T-helper 1 cell treated with Interleukin-12 subunit alpha and Interleukin-12 subunit beta and Interleukin-4 antibody, amounts not matched to agents 30 μg/mL and 1 μg/mL, for 36 hours (primary cell): ENCODE measurements at regions not wholly inside any gene's neighbourhood (a gene's known extent, or its start where the extent isn't known, plus 50 kb on each side); places are given as distances from the start of the nearest gene placed in this dataset.

ENCODE experiments used
- H3K27ac Mint-ChIP-seq: one replicate; pipeline ENCODE4 v1.8.0; 2021; ENCODE audit warnings: mild to moderate bottlenecking, mixed read lengths
- H3K27me3 Mint-ChIP-seq: one replicate; pipeline ENCODE4 v1.8.0; 2021; ENCODE audit warnings: low read depth, mixed read lengths
- H3K36me3 Mint-ChIP-seq: one replicate; pipeline ENCODE4 v1.8.0; 2021; ENCODE audit warnings: low read depth, mixed read lengths
- H3K4me1 Mint-ChIP-seq: one replicate; pipeline ENCODE4 v1.8.0; 2021; ENCODE audit warnings: low read depth, mixed read lengths
- H3K4me3 Mint-ChIP-seq: one replicate; pipeline ENCODE4 v1.8.0; 2021; ENCODE audit warnings: mild to moderate bottlenecking, moderate library complexity, mixed read lengths
- H3K9me3 Mint-ChIP-seq: one replicate; pipeline ENCODE4 v1.8.0; 2021; ENCODE audit warnings: mixed read lengths

DNA sequence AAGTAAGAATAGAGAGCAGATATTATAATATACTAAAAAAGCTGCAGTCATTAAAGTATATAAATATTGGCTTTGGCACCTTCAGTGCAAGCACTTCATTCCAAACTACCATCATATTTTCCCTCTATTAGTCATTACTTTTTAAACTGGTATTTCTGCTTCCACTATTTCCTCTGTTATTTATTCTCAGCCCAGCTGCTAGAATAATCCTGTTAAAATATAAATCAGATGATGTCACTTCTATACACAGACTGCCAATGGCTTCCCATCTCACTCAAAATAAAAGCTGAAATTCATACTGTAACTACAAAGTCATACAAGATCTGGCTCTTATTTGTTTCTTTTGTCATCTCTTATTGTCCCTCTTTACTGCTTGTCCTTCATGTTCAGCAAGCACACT is 432.9 kb downstream of the TLE4 start:
- Mint-ChIP-seq H3K4me1 (no peaks in the 10 kb centered on the region), H3K4me3 (no peak overlapping the region), H3K36me3 (no peaks in the 10 kb centered on the region), H3K9me3 (no peaks in the 10 kb centered on the region), H3K27me3 (no peaks in the 10 kb centered on the region), H3K27ac (no peak overlapping the region)

DNA sequence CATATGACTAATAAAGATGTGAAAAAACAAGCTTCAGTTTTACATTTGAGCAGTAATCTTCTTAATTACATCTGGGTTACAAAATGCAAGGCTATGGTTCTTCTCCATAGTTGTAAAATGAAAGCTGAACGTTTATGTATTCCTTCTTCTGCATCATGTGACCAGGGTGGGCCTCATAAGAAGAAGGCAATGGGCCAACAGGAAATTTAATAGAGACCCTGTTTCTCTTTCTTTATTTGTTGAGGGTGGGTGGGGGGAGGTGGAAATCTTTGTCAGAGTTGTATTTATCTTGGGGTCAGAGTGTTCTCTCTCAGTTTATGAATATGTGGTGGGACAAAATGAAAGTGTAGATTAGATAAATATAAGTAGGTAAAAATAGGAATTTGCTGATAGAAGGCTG is 418.8 kb downstream of the TLE4 start:
- H3K4me3 Mint-ChIP-seq = no peak overlapping the region
- H3K9me3 Mint-ChIP-seq = no peaks in the 10 kb centered on the region
- H3K4me1 Mint-ChIP-seq = no peaks in the 10 kb centered on the region
- H3K36me3 Mint-ChIP-seq = no peaks in the 10 kb centered on the region
- H3K27ac Mint-ChIP-seq = no peak overlapping the region
- H3K27me3 Mint-ChIP-seq = no peaks in the 10 kb centered on the region

DNA sequence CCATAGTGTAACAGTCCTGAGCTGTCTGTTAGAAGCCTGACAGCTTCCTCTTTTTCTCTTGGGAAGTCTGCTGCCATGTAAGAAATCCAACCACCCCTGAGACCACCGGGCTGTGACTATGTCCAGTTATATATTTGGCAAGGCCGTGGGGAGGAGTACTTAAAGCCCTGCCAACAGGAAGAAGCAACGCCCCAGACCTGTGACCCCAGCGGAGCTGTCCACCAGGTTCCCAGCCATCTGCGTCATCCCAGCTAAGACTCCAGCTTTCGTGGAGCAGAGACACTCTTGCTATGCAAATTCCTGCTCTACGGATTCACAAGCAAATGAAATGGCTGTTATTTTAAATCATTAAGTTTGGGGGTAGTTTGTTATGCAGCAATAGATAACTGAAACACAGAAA is 417.3 kb downstream of the TLE4 start:
- Mint-ChIP-seq H3K4me1 (no peaks in the 10 kb centered on the region), H3K36me3 (no peaks in the 10 kb centered on the region), H3K9me3 (no peaks in the 10 kb centered on the region), H3K27ac (no peak overlapping the region), H3K27me3 (no peaks in the 10 kb centered on the region), H3K4me3 (no peak overlapping the region)

DNA sequence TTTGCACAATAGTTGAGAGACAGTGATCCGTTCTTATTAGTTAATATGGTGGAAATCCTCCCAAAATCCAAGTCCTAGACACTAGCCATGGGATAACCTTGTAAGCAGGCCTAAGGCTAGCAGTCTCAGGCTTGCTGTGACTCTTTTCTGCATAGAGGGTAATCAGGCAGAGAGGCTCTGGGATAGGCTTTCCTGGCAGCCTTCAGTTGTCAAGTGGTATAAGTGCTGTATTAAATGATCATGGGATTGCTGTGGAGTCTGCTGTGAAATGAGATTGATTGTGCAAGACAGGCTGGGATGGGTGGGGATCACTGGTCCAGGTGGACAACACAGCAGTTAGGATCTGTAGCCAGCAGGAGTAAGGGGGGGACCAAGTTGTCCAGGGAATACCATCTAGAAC is 416.4 kb downstream of the TLE4 start:
- H3K27me3 Mint-ChIP-seq = no peaks in the 10 kb centered on the region
- no peaks in the 10 kb centered on the region for H3K4me1 Mint-ChIP-seq
- H3K9me3 Mint-ChIP-seq = no peaks in the 10 kb centered on the region
- no peaks in the 10 kb centered on the region for H3K36me3 Mint-ChIP-seq
- H3K27ac Mint-ChIP-seq = no peak overlapping the region
- no peak overlapping the region for H3K4me3 Mint-ChIP-seq

DNA sequence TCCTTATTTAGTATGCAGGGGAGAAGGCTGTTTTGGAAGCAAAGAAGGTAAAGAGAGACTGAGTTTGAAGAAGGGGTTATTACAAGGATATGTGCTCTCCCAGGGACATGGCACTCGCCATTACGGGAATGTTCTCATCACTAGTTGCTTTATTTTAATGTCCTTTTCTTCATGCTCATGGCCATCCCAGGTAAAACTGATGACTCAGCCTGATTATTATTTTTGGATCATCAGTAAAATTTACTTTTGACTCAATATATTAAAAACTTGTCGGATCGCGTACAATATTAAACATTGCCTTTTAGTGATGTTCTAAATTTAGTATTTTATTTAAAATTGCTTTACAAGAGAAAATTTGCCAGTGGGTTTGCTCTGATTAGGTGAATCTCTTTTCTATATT is 414.7 kb downstream of the TLE4 start:
- Mint-ChIP-seq H3K27me3 (no peaks in the 10 kb centered on the region), H3K4me1 (no peaks in the 10 kb centered on the region), H3K4me3 (no peak overlapping the region), H3K27ac (no peak overlapping the region), H3K9me3 (no peaks in the 10 kb centered on the region), H3K36me3 (no peaks in the 10 kb centered on the region)

DNA sequence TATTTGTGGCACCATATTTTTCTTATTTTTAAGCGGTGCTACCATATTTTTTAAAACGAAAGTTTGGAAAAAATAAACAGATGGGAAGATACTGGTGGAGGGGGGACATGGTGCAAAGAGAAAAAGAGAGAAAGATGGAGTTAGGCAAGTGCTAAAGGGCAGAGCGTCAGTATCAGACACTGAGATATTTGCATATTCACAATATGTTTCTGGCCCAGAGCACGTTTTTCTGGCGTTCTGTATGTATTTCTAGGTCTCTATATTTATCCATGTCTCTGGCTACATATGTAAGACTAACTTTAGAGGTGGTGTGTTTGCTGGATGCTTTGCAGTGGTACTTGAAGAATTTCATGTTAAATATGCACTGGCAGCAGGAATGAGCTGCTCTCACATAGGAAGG is 414.0 kb downstream of the TLE4 start:
- Mint-ChIP-seq H3K4me1 (no peaks in the 10 kb centered on the region), H3K27me3 (peaks cover under 1% of the 10 kb centered on the region), H3K36me3 (no peaks in the 10 kb centered on the region), H3K4me3 (no peak overlapping the region), H3K27ac (no peak overlapping the region), H3K9me3 (no peaks in the 10 kb centered on the region)

DNA sequence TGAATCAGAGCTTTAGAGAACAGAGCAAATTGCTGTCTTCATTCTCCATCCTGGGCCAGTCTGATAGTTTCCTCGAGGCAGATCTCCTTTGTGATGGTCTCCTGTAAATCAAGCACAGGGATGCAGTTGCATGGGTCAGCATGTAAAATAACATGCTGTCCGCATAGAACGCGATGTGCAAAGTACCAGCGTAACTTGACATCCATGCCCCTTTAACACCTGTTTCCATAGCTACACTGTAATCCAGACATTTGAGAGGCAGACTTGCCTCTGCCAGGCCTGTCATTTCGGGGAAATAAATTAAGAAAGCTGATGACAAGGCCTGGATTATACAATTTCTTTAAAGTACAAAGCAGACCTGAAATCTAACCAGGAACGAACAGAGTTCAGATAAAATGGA is 413.5 kb downstream of the TLE4 start:
- Mint-ChIP-seq H3K4me3 (no peak overlapping the region), H3K27ac (no peak overlapping the region), H3K9me3 (no peaks in the 10 kb centered on the region), H3K4me1 (no peaks in the 10 kb centered on the region), H3K36me3 (no peaks in the 10 kb centered on the region), H3K27me3 (peaks cover 4% of the 10 kb centered on the region)

DNA sequence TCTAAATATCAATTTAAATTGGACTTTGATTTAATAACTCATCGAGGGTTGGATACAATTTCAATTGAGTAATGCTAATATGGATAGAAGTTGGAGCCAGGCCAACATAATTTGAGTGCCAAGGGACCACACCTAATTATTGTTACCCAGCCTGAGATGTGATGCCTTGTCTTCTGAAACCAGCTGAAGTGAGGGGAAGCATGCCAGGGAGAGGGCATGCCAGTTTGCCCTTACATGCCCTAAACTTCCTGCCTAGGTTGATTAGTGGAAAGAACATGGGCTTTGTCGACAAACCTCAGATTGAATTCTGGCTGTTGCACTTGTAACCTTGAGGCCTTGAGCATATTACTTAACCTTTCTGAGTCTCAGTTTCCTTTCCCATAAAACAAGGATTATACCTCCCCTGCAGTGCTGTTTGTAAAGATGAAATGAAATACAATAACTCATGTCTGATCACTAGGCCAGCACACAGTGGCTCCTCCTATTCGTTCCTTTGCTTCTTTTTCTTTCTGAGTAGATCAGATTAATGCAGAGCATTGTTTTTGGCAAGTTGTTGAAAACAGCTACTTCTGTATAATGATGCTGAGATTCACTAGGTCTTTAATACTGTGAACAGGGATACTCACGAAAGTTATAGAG is 412.8 kb downstream of the TLE4 start:
- Mint-ChIP-seq H3K4me1 (no peaks in the 10 kb centered on the region), H3K27me3 (peaks cover 4% of the 10 kb centered on the region), H3K4me3 (no peak overlapping the region), H3K9me3 (no peaks in the 10 kb centered on the region), H3K27ac (no peak overlapping the region), H3K36me3 (no peaks in the 10 kb centered on the region)

DNA sequence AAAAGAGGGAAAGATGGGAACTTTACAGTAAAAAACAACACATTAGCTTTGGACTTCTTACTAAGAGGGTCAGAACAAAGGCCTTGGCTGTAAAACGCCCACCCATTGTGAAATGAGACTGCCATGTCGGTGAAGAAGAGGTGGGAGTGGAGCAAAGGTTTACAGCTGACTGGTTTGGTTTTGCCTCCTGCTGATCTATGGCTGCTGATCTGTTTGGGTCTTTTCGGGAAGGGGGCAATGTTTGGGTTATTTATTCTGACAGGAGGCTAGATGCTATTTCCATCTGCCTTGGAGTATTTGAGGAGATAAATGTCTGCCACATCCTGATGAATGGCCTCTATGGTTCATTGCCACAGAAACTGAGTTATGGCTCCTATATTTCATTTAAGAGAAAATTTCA is 408.7 kb downstream of the TLE4 start:
- Mint-ChIP-seq H3K36me3 (no peaks in the 10 kb centered on the region), H3K9me3 (no peaks in the 10 kb centered on the region), H3K27me3 (peaks cover 4% of the 10 kb centered on the region), H3K4me3 (no peak overlapping the region), H3K4me1 (no peaks in the 10 kb centered on the region), H3K27ac (no peak overlapping the region)

DNA sequence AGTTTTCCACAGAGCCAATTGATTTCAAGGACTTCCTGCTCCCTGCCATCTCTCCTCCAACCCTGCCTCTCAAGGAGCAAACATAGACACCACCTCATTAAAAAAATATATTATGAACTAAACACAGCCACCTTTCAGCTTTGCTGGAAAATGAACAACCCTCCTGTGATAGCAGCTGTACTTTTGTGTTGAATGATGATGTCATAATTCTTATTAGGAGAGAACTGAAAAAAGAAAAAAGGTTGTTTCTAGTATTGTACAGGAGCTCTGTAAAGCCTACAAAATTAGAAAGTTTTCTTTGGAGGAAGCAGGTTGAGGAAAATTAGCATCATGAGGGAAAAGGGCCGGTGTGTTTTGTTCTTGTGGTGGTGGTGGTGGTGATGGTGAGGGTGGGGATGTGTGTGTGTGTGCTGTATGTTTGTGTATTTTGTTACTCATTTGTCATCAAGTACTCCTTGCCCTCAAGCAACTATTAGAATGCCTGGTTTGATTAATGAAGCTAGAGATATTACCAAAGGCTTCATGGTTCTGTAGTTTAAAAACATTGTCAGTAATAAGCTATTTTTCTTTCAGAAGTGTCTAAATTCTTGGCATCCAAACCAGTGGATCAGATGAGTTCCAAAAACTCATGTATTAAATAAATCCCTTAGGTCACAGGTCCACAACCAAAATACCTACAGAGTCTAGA is 405.9 kb downstream of the TLE4 start:
- Mint-ChIP-seq H3K4me3 (no peak overlapping the region), H3K36me3 (no peaks in the 10 kb centered on the region), H3K27me3 (peaks cover 4% of the 10 kb centered on the region), H3K9me3 (no peaks in the 10 kb centered on the region), H3K27ac (no peak overlapping the region), H3K4me1 (no peaks in the 10 kb centered on the region)

DNA sequence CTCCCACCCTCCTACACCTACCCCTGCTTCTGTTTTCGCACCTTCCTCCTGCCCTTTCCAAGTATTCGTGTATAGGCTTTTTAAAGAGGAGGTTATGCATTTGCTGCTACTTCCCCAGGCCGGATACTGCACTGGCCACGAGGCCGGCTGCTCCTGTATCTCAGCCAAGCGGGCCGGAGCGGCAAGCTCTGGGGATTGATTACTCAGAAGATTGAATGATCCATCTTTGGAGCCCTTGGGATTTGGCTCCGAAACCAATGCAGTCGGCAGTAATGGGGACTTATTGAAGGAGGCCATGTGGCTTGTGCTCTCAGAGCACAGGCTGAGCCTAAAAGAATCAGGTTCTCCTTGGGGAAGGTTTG is 405.3 kb downstream of the TLE4 start:
- Mint-ChIP-seq H3K9me3 (no peaks in the 10 kb centered on the region), H3K27ac (no peak overlapping the region), H3K36me3 (no peaks in the 10 kb centered on the region), H3K4me3 (no peak overlapping the region), H3K4me1 (no peaks in the 10 kb centered on the region), H3K27me3 (peaks cover 4% of the 10 kb centered on the region)

DNA sequence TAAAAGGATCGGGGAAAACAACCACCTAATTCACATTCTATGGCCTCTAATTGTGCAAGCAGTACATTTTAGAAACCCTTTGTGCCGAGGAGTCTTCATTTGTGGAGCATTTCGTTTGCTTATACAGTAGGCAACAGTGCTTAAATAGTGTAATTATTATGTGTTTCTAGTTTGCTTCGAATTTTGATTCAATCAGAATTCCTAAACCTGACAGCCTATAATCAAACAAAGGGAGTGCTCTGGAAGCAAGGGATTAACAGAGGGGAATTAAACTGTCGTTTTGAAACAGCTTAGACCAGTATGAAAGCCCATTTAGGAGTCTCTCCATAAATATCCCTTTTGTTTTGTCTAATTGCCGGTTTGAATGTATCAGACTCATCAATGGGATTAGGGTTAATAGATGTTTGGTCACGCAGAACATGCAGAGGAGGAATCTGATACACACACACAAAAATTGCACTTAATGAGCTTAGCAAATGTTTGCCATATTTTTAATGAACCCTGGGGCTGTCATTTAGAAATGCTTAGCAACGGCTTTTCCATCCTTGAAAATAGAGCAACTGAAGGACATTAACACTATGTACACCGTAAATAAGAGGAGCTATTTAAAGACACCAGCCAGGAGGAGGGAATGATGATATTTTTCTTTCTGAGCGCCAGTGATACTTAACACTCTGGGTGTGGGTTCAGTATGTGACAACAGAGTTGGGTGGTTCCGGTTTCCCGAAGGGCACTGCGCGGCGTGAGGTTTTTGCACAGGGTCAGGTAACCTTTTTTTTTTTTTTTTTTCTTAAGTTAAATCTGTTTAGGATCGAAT is 404.7 kb downstream of the TLE4 start:
- Mint-ChIP-seq H3K9me3 (no peaks in the 10 kb centered on the region), H3K27me3 (peaks cover 4% of the 10 kb centered on the region)

DNA sequence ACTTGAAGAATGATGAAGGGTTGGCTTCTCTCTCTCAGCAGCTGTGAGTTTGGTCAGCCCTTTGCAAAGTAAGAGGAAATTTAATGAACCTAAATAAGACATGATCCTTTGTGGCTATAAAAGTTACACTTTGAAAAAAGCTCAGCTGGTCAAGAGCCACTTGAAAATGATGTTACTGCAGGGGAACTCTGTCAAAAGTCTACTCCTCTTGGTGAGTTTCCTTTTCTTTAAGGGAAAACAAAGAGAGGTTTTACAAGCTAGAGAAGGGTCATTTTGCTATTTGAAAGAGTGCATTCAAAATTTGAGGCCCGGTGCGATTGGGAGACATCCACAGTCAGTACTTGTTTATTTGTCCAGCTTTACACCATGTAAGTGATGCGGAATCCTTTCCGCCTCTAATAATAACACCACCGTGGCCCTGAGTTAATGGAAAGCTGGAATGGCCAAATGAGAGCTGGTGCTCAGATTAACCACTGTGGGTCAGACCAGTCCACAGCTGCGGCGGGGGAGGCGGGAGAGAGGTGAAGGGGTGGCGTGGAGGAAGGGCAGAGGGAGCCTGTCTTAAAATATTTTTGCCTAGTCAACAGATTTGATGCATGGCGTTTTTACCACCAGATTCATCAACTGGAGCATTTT is 404.0 kb downstream of the TLE4 start:
- Mint-ChIP-seq H3K4me3 (no peak overlapping the region), H3K4me1 (no peaks in the 10 kb centered on the region), H3K9me3 (no peaks in the 10 kb centered on the region), H3K27ac (no peak overlapping the region), H3K36me3 (no peaks in the 10 kb centered on the region), H3K27me3 (peaks cover 3% of the 10 kb centered on the region)

More for the DNA sequence above, 404.7 kb downstream of the TLE4 start:
- Mint-ChIP-seq H3K27ac (no peak overlapping the region), H3K4me3 (no peak overlapping the region), H3K36me3 (no peaks in the 10 kb centered on the region), H3K4me1 (no peaks in the 10 kb centered on the region)

DNA sequence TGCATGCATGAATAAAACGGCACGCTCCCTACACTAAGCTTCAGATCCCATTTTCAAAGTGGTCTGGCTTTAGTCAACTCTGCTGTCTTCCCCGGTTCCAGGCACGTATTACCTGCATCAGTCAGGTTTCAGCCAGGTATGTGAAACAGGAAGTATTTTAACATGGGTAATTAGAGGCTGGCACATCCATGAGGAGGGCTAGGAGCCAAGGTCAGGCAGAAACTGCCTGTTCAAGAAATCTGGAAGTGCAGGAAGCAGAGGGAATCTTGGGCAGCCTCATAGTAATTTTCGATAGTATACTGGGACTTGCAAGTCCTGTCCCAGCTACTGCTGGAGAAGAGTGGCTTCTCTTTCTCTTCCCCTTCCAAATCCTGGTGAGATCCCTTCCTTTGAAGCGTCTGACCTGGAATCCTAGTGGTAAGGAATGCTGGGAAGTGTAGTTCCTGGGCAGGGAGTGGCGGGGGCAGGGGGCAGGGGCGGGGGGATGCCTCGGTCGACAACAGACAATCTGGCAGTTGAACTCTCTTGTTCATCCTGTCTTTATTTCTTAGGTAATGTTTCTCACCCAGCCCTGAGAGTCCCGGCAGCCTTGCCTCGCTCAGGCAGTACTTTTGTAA is 403.1 kb downstream of the TLE4 start:
- Mint-ChIP-seq H3K27me3 (no peaks in the 10 kb centered on the region), H3K27ac (no peak overlapping the region), H3K36me3 (no peaks in the 10 kb centered on the region), H3K4me1 (no peaks in the 10 kb centered on the region), H3K9me3 (no peaks in the 10 kb centered on the region), H3K4me3 (no peak overlapping the region)
